Upper lobe of right lung (tissue), 1 donor: ENCODE measurements at regions not wholly inside any gene's neighbourhood (a gene's known extent, or its start where the extent isn't known, plus 50 kb on each side); places are given as distances from the start of the nearest gene placed in this dataset.
A peak's percentile ranks its signal among the peaks of the same experiment; 100 is the strongest.

Experiments
- ATAC-seq: fragments of 200-7000 bp; cut with Tn5 transposase; one replicate; pipeline ENCODE4 v1.9.1; 2020; ENCODE audit warnings: mild to moderate bottlenecking, moderate library complexity
- DNase-seq: peaks from one replicate; pipeline ENCODE4 v3.0.0-alpha.2; 2020
- H3K27ac ChIP-seq: fragments of 200-600 bp; one replicate; pipeline ENCODE4 v1.8.0; 2022
- H3K27me3 ChIP-seq: fragments of 200-600 bp; one replicate; pipeline ENCODE4 v1.8.0; 2022; ENCODE audit warnings: mild to moderate bottlenecking
- H3K36me3 ChIP-seq: fragments of 200-600 bp; one replicate; pipeline ENCODE4 v1.8.0; 2022
- H3K4me1 ChIP-seq: fragments of 200-600 bp; one replicate; pipeline ENCODE4 v1.8.0; 2022
- H3K4me3 ChIP-seq: fragments of 200-600 bp; one replicate; pipeline ENCODE4 v1.8.0; 2022; ENCODE audit warnings: mild to moderate bottlenecking
- H3K9me3 ChIP-seq: fragments of 200-600 bp; one replicate; pipeline ENCODE4 v1.8.0; 2022
- CTCF ChIP-seq: fragments of 200-600 bp; IDR thresholded peaks from one replicate; pipeline ENCODE4 v1.8.0; 2022; ENCODE audit warnings: antibody characterized with exemption
- intact Hi-C: fragments of 100-400 bp; cut with DNase I; formaldehyde crosslinking; loops from one replicate; pipeline ENCODE4 v1.11.0; 2022
- donor health status: DM: no; HTN: yes; CAD: no; lungs with severe emphysema.

GRCh38 chr5:68873198-68873597 lies 220.6 kb upstream of the SLC30A5 start:
- no peak overlapping the region for H3K27ac ChIP-seq
- intact Hi-C loops = no loop called here
- H3K36me3 ChIP-seq = no peaks in the 10 kb centered on the region
- no peak overlapping the region for H3K4me3 ChIP-seq
- H3K9me3 ChIP-seq = no peaks in the 10 kb centered on the region
- H3K4me1 ChIP-seq = no peaks in the 10 kb centered on the region
- no peak for TF ChIP-seq CTCF
- ATAC-seq (no peak), DNase-seq (no peak)
- H3K27me3 ChIP-seq = no peaks in the 10 kb centered on the region

- no peak for DNase-seq
- Histone ChIP-seq H3K4me3 (no peak overlapping the region), H3K27me3 (no peaks in the 10 kb centered on the region), H3K9me3 (no peaks in the 10 kb centered on the region), H3K36me3 (no peaks in the 10 kb centered on the region), H3K4me1 (no peaks in the 10 kb centered on the region), H3K27ac (no peak overlapping the region)
- intact Hi-C loops = no loop called here
- ATAC-seq = no peak
- TF ChIP-seq CTCF = no peak
Observed at GRCh38 chr5:68875351-68875750, 218.5 kb upstream of the SLC30A5 start.

- intact Hi-C loops = no loop called here
- no peaks in the 10 kb centered on the region for H3K4me1 ChIP-seq
- no peak for TF ChIP-seq CTCF
- no peak for ATAC-seq
- no peak overlapping the region for H3K4me3 ChIP-seq
- no peaks in the 10 kb centered on the region for H3K9me3 ChIP-seq
- no peak overlapping the region for H3K27ac ChIP-seq
- H3K27me3 ChIP-seq = no peaks in the 10 kb centered on the region
- no peaks in the 10 kb centered on the region for H3K36me3 ChIP-seq
- DNase-seq = peak; percentile 46
Observed at GRCh38 chr5:68883436-68883835, 210.4 kb upstream of the SLC30A5 start.

GRCh38 chr5:68884144-68884754 lies 209.6 kb upstream of the SLC30A5 start:
- no peaks in the 10 kb centered on the region for H3K4me1 ChIP-seq
- DNase-seq (no peak), ATAC-seq (no peak)
- no peaks in the 10 kb centered on the region for H3K36me3 ChIP-seq
- no peaks in the 10 kb centered on the region for H3K9me3 ChIP-seq
- TF ChIP-seq CTCF = no peak
- H3K27me3 ChIP-seq = no peaks in the 10 kb centered on the region
- H3K27ac ChIP-seq = no peak overlapping the region
- intact Hi-C loops = no loop called here
- H3K4me3 ChIP-seq = no peak overlapping the region

- TF ChIP-seq CTCF = peak; percentile 13
- no peak for DNase-seq
- H3K36me3 ChIP-seq = no peaks in the 10 kb centered on the region
Observed at GRCh38 chr5:68884883-68885282, 208.9 kb upstream of the SLC30A5 start.

GRCh38 chr5:68886814-68887213 lies 207.0 kb upstream of the SLC30A5 start:
- intact Hi-C loops = no loop called here
- ATAC-seq (no peak), DNase-seq (no peak)
- Histone ChIP-seq H3K27ac (no peak overlapping the region), H3K4me3 (no peak overlapping the region), H3K9me3 (no peaks in the 10 kb centered on the region), H3K27me3 (no peaks in the 10 kb centered on the region), H3K36me3 (no peaks in the 10 kb centered on the region), H3K4me1 (no peaks in the 10 kb centered on the region)
- no peak for TF ChIP-seq CTCF

More at GRCh38 chr5:68884883-68885282, 208.9 kb upstream of the SLC30A5 start:
- no peak overlapping the region for H3K4me3 ChIP-seq
- no peaks in the 10 kb centered on the region for H3K27me3 ChIP-seq
- ATAC-seq = no peak
- H3K27ac ChIP-seq = no peak overlapping the region
- H3K9me3 ChIP-seq = no peaks in the 10 kb centered on the region
- intact Hi-C loops = no loop called here
- no peaks in the 10 kb centered on the region for H3K4me1 ChIP-seq
